ENCODE measurements at regions not wholly inside any gene's neighbourhood (a gene's known extent, or its start where the extent isn't known, plus 50 kb on each side); places are given as distances from the start of the nearest gene placed in this dataset.

DNA sequence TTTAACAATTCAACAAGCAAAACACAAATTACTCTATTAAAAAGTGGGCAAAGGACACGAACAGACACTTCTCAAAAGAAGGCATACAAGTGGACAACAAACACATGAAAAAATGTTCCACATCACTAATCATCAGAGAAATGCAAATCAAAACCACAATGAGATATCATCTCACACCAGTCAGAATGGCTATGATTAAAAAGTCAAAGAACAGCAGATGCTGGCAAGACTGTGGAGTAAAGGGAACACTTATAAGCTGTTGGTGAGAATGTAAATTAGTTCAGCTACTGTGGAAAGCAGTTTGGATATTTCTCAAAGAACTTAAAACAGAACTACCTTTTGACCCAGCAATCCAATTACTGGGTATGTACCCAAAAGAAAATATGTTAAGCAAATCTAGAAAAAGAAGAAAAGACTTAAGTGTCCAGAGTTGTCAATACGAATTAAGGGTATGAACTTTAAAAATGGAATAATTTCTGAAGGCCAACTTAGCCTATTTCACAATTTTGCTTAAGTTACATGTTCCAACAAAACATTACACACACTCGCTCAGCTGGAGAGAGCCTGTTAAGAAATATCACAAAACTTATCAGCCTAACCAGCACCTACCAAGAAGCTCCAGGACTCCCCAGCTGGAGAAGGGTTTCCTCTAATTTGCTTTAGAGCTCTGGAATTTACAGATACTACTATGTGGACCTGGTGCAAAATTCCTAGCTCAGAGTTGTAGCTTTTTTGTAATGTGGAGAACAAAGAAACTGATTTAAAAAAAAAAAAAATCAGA is 232.1 kb downstream of the DUSP10 start:
- TF ChIP-seq CTCF (IDR thresholded peaks at IDR 0.05) (no peak), POLR2A (IDR thresholded peaks at IDR 0.05) (no peak), EP300 (IDR thresholded peaks at IDR 0.05) (no peak)
